Activated naive CD4-positive, alpha-beta T cell treated with anti-CD3 and anti-CD28 coated beads, Interleukin-2, amount 50 U/mL, for 16 hours (primary cell): ENCODE measurements at regions not wholly inside any gene's neighbourhood (a gene's known extent, or its start where the extent isn't known, plus 50 kb on each side); places are given as distances from the start of the nearest gene placed in this dataset.
"Not testable (repeated sequence)": the region's sequence is repeated elsewhere in the genome, so short reads cannot be mapped to it uniquely, and the experiment has no call there.

Source experiments
- DNase-seq: peaks from one replicate; pipeline ENCODE4 v3.0.0-alpha.2; 2020

DNA sequence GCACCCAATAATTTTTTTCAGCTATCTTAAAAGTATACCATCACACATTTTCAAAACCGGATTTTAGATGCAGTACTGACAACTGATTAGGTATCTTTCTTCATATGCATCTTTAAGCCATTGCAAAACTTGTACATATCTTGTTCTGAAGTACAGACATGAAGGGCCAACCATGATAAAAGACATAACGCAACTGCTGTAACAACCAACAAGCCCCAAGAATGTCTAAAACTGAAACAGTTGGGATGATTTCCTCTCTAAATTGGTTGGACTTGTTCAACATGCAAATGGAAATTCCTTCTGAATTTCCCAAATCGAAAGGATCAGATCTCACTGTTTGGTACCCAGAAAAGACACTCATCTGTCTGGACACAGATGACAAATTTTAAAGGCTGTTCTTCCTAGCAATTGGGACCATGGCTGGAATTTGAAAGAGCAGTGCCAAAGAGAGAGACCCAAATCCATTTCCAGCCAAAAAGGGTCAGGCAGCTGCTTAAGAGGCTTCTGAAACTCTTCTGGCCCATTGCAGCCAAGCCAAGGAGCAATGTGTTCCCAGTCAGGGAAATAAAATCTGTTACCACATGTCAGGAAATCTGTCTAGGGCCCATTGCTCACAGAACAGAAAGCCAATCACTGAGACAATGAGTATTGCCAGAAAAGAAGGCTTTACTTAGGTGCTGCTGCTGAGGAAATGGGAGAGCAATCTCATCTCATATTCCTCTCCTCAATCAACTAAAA lies 1122.4 kb upstream of the USP15 start:
- no peak for DNase-seq

DNA sequence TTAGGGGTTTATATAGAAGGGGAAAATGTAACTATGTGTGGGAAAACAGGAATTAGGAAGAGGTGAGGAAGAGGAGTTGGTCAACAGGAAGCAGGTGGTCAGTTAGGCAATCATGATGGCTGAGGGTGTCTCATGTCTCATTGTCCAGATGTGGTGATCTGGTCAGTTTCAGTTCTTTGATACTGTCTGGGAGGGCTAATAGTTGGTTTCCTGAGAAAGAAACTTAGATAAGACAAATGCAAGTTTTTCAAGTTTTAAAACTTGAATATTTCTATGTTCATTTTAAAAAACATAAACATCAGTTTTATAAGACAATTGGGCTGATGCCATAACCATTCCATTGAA lies 1121.8 kb upstream of the USP15 start:
- no peak for DNase-seq

DNA sequence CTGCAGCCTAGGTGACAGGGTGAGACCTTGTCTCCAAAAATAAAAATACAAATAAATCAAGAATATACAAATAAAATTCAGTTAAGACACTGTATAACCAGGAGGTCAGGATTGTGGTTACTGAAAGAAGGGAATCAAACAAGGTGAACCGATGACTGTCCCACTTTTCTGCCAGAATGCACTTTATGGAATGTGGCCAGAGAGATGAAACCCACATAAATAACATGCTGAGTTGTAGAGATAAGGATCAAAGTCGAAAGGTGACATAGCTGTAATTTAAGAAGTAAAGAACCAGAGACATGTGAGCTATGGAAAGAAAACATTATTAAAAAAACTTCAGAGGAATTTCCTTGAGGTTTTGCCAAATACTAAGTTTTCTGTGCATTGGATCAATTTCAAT lies 1098.2 kb upstream of the USP15 start:
- no peak for DNase-seq

DNA sequence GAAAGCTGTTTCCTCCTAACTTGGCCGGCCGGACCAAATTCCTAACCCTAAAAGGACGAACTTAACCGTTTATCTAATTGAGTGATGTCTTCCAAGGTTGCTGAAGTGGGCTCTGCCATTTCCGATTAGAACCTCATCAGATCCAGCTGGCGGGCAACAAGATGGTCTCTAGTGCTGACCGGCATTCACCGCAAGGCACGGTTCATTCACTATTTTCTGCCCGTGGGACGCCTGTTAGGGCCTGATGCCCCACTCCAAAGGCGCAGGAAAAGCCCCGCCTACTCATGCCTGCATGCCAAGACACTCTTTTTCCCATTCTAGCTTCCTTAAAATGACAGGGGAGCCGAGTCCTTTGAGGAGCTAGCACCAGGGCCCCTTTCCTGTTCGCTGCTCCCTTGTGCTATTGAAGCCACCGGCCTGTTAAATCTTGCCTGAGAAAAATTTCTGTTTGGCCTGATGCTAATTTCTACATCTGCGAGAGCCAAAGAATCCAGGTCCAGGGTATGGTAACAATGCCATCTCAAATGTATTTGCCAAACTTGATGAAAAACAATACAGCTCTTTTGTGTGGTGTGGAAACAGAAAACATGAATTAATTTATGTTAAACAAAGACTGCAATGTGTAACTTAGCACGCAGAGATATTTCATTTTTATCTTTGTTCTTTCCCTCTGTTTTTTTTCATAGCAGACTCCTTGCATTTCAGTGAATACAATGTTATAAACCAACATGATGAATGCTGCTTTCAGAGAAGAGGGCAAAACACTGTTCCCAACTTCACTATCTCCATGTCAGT lies 1071.2 kb upstream of the USP15 start:
- no peak for DNase-seq

DNA sequence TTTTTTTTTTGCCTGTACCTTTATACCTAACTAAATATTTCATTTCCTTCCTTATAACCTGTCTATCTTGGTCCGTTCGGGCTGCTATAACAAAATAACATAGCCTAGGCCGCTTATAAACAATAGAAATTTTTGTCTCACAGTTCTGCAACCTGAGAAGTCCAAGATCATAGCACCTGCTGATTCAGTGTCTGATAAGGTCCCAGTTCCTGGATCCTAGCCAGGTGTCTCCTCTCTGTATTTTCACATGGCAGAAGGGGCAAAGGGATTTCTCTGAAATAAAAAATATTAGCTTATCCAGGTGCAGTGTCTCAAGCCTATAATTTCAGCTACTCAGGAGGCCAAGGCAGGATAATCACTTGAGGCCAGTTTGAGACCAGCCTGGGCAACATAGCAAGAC lies 1046.6 kb upstream of the USP15 start:
- no peak for DNase-seq

DNA sequence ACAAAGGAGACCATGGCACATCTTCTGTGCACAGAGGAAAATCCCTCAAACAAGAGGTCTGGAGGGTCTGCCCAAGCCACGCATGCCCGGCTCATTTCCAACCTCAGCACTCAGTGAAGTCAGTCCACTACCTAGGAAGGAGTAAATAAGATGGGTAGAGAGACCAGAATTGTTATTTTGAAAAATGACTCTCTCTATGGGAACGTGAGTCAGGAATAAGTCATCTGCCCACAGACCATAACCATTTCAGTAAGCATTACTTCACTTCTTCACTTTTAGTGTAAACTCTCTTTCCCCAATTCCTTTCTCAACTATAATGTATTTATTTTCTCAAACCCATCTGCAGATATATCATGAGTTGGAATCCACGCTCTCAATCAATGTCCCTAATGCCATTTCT lies 1039.9 kb upstream of the USP15 start:
- DNase-seq = no peak

DNA sequence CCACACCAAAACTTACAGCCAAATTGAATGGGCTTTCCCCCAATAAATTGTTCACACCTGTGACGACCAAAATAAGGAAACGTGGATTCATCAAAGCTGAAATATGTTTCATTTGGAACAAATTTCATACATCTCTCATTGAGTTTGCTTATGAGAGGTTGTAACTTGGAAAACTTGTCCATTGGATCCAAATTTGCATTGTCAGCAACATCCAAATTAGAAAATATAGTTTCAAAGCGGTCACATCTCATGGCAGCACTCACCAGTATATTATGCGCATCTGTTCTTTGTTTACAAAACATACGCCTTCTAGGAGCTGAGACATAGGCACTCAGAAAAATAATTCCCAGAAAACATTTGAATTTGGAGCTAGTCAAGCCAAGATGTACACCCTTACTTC lies 1028.2 kb upstream of the USP15 start:
- DNase-seq = no peak

DNA sequence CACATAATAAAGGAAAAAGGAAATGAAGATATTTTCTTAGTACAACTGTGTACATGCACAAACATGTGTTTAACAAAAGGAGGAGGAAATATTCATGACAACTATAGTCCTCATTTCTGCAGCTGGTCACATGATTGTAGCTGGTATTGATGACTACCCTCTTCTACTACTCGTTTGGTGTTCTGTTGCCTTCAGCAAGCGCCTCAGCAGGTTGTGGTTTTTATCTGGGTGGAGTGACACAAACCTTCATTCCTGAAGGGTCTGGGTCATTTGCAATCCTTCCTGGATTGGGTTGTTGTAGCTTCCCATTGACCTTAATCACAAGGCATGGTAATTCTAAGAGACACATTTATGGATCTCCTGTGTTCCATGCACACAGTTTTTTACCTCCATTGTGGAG lies 1009.9 kb upstream of the USP15 start:
- no peak for DNase-seq

DNA sequence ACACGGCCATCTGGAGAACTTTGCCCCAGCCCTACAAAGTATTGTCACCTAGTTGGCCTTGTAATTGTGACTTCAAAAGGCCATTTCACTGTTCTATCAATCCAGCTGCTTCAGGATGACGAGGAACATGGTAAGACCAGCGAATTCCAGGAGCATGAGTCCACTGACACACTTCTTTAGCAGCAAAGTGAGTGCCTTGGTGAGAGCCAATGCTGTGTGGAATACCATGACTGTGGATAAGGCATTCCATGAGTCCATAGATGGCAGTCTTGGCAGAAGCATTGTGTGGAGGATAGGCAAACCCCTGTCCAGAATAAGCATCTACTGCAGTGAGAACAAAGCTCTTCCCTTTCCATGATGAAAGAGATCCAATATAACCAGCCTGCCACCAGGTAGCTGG lies 1009.1 kb upstream of the USP15 start:
- no peak for DNase-seq

DNA sequence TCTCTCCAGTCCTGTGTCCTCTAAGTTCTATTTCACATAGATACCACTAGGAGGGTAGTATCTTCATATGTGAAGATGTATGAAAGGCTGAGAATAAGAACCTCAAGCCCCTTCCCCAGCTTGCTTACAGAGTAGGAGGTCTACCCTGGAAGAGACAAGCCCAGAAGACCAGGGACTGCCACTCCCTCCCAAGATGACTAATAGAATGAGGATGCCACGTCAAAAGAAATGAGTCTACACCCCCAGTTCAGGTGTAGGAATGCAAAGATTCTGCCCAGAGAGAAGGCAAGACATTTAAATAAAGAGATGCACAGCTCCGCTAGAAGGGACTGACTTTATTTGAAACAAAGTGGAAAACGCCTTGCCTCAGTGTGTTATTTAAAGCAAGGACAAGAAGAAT lies 1006.0 kb upstream of the USP15 start:
- DNase-seq = no peak

DNA sequence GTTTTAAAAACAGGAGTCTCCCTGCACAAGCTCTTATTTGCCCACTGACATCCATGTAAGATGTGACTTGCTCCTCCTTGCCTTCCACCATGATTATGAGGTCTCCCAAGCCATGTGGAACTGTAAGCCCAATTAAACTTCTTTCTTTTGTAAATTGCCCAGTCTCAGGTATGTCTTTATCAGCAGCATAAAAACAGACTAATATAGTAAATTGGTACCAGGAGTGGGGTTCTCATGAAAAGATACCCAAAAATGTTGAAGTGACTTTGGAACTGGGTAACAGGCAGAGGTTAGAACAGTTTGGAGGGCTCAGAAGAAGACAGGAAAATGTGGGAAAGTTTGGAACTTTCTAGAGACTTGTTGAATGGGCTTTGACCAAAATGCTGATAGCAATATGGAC lies 995.9 kb upstream of the USP15 start:
- not testable (repeated sequence) for DNase-seq

DNA sequence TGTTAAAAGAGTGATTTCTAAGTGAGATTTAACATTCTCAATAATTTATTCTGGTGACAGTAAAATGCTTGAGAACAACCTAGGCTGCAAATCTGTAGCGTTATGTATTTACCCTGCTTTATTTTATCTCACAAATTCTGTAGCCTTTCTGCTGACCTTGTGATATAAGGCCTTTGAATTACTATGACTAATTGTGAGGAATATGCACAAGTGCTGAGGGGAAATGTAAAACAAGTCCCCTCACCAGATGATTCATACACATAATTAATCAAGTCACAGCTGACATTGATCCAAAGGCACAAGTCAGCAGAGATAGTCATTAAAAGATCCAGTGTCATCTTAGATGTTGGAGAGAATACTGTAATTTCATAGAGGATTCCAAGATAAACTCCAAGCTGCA lies 992.7 kb upstream of the USP15 start:
- no peak for DNase-seq

DNA sequence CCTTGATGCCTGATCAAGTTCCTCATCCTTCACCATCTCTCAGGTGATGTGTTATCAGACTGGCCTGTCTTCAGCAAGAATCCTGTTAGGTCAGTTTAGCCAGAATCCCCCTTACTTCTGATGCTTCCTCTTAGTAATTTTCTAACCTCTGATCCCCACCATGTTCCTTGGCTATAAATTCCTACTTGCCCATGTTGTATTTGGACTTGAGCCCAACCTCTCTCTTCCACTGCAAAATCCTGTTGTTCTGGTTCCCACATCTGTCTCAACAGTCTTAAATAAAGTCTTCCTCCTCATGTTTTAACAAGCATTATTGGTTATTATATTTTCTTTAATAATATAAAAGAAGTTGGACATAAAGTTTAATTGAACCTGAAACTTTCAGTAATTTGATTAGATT lies 987.8 kb upstream of the USP15 start:
- DNase-seq = no peak

DNA sequence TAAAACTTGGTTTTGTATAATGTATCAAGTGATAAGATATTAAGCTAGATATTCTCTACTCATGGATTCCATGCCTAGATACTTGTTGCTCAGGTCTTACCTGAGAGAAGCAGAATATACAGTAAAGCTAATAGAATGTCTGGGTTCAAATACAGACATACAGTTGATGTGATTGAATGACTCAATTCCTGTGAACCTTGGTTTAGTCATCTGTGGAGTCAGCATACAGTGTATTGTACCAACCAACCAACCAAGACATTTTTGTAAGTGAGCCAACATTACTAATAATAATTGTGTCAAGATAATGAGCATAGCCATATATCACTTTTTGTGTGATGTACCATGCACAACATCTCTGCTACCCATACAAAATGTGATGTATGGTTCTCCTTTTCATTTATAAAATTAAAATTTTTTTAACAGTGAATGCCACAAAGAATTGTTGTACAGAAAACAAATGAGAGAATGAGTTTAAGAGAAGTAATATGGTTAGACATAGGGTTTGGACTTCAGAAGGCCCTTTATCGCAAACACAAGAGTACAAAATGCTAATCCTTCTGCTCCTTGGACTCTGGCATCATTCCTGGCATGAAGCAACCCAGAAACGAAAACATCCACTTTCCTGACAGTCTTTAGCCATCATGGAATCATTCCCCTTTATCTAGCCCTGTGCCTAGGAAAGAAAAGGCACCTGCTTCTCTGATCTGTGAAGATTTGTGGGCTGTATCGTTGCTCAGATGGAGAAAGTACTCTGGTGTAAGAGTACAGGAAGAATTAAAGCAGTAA lies 977.2 kb upstream of the USP15 start:
- DNase-seq = no peak

DNA sequence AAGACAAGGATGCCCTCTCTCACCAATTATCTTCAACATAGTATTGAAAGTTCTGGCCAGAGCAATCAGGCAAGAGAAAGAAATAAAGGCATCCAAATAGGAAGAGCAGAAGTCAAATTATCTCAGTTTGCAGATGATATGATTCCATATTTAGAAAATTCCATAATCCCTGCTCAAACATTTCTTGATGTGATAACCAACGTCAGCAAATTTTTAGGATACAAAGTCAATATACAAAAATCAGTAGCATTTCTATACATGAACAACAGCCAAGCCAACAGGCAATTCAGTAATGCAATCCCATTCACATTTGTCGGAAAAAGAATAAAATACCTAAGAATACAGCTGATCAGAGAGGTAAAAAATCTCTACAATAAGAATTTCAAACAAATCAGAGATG lies 969.7 kb upstream of the USP15 start:
- no peak for DNase-seq

DNA sequence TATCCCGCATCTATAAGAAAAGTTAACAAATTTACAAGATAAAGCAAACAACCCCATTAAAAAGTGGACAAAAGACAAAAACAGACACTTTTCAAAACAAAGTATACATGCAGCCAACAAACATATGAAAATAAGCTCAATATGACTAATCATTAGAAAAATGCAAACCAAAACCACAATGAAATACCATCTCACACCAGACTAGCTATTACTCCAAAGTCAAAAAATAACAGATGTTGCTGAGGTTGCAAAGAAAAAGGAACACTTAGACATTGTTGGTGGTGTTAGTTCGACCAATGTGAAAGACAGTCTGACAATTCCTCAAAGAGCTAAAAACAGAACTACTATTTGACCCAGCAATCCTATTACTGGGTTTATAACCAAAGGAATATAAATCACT lies 968.6 kb upstream of the USP15 start:
- DNase-seq = no peak

DNA sequence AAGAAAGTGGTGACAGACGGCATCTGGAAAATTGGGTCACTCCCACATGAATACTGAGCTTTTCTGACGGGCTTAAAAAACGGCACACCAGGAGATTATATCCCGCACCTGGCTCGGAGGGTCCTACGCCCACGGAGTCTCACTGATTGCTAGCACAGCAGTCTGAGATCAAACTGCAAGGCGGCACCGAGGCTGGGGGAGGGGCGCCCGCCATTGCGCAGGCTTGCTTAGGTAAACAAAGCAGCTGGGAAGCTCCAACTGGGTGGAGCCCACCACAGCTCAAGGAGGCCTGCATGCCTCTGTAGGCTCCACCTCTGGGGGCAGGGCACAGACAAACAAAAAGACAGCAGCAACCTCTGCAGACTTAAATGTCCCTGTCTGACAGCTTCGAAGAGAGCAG lies 966.2 kb upstream of the USP15 start:
- DNase-seq = not testable (repeated sequence)

DNA sequence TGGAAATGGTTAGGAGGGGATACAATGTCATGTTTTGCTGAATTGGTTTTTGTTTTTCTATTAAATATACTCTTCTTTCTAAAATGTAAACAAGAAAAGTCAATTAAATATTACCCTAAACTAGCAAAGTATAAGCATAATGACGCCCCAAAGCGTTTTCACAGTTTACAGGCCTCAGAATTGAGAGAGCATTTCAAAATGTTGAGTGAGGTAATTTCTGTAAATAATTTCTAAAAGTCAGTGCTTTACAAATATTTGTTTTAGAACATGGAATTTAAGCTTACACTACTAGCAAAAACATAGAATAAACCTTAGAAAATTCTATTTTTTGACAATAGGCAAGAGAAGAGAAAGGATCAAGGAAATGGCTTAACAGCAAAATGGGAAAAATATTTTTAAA lies 958.4 kb upstream of the USP15 start:
- no peak for DNase-seq

DNA sequence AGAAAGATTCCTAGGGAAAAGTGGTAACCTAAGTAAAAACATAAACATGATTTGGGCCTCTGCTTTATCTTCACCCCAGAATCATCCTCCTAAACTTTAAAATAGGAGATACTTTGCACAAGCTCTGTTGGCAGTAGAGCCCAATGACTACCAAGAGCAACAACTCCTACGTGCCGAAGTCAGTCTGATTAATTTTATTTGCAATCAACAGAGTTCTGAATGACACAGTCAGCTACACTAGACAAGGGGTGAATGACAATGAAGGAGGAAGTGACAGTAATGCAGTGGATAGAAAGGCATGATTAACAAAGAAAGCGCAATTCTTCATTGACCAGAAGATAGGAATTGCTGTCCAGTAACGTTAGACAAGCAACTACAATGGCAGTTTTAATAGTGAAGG lies 957.9 kb upstream of the USP15 start:
- DNase-seq = no peak

DNA sequence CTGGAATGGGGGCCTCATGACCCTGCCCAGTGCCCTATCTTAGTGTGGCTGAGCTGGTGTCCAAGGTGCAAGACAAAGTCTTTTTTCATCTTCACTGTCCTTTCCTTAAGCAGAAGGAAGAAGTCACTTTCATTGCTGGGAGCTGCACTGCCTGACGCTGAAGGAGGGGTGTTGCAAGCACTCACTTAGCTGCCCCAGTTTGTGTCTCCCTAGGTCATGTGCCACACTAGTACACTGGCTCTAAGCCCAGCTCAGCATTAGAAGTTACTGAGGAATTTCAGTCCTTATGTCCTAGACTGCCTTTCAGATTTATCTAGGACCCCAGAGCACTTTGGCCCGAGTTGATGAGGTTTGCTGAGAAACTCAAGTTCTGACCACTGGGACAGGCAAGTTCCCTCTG lies 952.0 kb upstream of the USP15 start:
- DNase-seq = no peak

DNA sequence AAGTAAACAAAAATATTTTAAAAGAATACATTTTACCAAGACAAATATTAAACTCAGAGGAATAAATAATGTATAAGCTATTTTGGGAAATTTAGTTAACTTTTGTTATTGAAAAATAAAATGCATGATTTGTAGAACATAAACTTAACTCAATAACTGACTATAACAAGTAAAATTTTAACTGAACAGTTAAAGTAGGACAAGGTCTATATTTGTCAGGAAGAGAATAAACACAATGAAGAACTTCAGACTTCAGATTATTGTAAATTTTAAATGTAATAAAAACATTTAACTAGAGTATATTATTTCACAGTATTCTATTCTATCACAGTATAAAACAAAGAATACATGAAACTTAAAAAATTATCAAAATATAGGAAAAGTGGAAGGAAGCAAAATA lies 948.8 kb upstream of the USP15 start:
- no peak for DNase-seq

DNA sequence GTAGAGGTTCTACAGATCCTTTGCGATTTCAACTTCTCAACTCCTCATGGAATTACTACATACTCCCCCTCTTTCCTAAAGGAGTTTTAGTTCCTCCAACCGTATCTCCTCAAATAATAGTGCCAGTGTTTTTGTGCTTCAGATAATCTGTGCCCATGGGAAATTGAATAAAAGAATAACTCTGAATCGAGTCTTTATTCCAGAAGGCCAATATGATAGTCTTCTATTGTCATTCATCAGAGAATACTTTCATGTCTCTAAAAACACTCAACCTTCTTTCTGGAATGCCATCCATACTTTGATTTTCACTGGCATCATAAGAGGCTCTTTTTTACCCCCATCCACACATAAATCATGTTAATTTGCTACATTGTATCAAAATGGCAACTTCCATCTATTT lies 911.3 kb upstream of the USP15 start:
- DNase-seq = no peak

DNA sequence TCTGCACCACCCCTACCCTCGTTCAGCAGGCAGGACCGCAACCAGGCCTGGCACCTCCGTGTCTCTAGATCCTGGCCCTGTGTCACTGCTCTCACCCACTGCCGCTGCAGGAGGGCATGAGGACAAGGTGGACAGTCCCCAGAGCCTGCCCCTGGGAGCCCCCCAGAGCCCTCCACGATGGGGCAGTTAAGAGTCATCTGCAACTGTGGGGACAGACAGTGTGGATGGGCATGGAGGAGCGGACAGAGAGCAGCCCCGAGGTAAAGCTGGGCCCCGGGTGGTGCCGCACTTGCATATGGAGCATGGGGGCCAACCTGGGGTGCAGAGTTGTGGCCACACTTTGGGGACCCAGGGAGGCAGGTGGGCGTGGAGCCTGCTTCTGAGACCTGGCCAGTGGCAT lies 905.1 kb upstream of the USP15 start:
- DNase-seq = no peak

DNA sequence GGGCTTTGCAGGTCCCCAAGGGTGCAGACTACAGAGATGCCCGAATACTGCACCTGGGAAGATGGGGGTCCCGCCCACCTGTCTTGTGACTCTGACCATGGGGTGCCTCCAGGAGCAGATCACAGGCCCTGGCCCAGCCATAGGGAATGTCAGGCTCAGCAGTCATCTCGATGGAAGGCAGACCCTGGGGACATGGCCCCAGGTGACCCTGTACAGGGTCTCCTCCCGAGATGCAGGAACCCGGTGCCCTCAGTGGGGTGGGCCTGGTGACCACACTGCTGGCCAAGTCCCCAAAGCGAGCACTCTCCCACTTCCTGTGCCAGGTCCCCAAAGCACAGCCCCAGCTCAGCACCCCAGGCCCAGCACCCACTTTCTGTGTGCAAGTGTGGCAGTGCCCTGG lies 903.7 kb upstream of the USP15 start:
- no peak for DNase-seq
